GM19099 (cell line): ENCODE measurements at regions not wholly inside any gene's neighbourhood (a gene's known extent, or its start where the extent isn't known, plus 50 kb on each side); places are given as distances from the start of the nearest gene placed in this dataset.

ENCODE experiments used
- POLR2A ChIP-seq: IDR thresholded peaks from 3 replicates; pipeline ENCODE4 v1.6.1; 2011; ENCODE audit warnings: low read depth; ENCODE audit not compliant: insufficient read length; ENCODE audit errors: extremely low read depth

DNA sequence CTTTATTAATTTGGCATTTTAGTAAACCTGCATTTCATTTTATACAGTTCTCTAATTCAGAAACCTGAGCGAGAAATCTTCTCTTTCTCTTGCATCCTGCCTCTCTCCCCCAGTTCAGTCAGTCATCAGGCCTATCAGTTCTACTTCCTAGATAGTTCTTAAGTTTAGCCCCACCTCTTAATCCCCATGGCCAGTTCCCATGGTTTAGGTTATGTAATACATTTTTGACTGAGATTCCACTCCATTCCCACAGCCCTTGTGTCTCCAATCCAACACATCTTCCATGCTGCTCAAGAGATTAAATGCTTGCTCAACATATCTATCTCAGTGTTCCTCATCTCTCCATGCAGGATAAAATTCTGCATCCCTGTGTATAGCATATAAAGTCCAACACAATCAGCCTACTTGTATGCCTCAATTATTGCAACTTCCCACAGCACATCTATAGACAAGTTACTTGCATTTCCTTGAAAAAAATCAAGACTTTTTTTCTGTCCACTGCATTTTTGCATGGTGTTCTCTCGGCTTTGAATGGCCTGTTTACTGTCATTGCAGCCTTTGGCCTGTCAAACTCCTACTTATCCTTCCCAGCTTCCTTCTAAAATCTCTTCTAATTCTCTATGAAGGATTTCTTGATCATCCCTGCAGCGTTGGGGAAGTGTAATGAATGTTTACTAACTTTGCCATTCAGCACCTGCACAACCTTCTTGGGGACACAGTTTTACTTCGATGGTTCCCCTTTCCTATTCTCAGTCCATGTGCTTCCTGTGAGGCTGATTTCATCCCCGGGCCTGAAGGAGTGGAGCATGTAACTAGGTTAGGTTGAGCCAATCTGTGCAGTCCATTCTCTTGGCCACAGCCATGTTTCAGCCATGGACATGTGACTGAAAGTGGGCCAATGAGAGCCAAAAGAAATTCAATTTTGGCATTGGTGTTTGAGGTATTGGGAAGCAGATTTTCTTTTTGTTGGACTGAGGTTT is 80.8 kb downstream of the DACT1 start:
- no peak for TF ChIP-seq POLR2A

DNA sequence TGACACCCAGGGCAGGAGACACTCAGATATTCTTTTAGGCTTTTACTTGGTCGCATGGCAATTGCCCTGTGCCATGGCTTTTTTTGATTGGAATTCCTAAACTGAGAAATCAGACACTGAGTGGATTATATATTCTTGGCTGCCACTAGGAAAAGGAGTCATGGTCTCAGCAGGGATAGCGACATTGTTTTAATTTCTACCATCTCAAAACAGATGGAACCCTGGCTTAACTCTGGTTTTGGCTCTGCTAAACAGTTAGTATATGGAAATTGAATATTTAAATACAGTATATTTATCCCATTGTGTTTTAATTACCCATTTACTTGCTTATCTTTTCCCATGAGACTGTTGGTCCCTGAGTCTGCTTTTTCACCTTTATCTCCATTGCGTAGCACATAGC is 84.0 kb downstream of the DACT1 start:
- no peak for TF ChIP-seq POLR2A

DNA sequence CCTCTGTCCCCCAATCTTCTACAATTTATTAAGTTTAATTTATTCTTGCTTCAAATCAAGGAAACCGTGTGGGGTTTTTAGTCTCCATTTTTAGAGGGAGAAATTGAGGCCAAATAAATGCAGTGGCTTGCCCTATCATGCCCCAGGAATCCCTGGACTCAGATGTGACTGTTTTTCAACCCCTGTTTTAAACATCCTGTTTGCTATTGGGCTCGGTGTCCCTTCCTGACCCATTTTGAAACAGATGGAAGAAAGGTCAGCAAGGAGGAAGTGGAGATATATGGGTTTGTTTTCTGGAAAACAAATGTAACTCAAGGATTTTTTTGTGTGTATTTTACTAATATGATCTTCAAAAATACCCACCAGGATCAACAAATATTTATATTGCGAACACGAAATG is 84.7 kb downstream of the DACT1 start:
- TF ChIP-seq POLR2A, result no peak

DNA sequence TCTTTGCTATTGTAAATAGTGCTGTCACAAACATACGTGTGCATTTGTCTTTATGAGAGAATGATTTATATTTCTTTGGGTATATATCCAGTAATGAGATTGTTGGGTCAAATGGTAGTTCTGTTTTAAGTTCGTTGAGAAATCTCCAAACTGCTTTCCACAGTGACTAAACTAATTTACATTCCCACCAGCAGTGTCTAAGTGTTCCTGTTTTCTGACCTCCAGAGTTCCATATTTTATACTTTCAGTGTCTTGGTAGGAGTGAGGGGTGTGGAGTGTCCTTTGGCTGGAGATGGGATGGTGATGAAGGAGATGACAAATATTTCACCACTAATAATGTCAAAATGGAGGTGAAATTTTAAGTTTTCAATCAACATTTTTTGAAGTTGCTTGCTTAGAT is 86.4 kb downstream of the DACT1 start:
- no peak for TF ChIP-seq POLR2A

DNA sequence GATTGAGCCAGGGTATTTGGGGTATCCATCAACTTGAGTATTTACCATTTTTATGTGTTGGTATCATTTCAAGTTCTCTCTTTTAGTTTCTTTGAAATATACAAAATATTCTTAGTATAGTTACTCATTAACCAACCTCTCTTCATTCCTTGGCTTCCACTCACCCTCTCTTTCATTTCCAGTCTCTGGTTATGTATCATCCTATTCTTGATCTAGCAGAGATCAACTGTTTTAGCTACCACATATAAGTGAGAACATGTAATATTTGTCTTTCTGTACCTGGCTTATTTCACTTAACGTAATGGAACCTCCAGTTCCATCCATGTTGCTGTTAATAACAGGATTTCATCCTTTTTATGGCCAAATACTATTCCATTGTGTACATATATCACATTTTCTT is 86.9 kb downstream of the DACT1 start:
- no peak for TF ChIP-seq POLR2A

DNA sequence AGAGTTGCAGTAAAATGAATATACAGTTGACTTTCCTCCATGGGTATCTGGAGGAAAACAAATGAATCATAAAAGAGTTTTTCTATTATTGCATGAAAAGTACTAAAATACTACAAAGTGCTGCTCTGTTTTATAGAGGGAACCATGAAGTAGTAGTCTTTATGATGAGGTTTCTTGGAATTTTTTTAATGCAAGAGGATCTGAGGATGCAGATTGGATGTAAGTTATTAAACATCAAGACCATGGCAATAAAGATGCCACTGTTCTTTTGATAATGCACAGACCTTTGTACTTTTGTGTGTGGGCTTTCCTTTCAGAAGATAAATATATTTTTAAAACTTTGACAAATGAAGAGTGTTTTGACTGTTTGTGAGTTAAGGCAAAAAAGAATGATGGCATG is 87.5 kb downstream of the DACT1 start:
- TF ChIP-seq POLR2A, result no peak

DNA sequence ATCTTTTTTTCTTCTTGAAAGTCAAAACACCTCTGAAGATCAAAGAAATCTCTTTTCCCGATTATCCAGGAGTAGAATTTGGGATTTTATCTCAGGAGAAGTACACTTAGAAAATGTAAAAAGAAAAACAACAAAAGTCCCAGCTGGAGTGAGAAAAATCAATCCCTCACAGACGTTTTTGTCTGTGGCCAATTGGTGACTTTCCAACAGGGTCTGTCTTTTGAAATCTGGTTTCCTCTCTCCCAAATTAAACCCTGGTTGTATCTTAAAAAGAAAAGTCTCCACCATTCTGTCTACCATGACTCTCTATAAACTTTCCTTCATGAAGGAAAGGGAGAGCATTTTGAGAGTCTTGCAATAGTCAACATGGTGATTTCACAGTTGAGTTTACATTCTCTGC is 88.1 kb downstream of the DACT1 start:
- TF ChIP-seq POLR2A, result no peak

DNA sequence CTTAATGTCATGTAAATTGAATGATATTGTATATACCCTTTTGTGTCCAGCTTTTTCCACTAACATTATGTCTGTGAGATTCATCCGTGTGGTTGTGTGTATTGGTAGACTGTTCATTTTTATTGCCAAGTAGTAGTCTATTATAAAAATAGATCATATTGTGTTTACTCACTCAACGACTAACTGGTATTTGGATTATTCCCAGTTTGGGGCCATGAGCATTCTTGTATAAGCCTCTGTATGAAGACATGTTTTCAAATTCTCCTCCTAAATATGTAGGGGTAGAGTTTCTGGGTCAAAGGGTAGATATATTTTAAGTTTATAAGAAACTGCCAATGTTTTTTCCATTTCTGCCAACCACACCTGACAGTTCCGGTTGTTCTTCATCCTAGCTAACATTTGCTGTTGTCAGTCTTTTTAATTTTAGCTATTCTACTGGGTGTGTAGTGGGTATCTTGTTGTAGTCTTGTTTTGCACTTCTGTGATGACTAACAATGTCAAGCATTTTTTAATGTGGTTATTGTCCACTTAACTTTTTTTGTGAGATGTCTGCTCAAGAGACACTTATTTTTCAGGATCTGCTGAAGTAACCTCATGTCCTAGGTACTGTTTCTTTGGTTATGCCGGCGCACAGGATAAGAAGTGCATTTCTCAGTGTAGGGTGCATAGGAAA is 93.2 kb downstream of the DACT1 start:
- TF ChIP-seq POLR2A, result no peak

DNA sequence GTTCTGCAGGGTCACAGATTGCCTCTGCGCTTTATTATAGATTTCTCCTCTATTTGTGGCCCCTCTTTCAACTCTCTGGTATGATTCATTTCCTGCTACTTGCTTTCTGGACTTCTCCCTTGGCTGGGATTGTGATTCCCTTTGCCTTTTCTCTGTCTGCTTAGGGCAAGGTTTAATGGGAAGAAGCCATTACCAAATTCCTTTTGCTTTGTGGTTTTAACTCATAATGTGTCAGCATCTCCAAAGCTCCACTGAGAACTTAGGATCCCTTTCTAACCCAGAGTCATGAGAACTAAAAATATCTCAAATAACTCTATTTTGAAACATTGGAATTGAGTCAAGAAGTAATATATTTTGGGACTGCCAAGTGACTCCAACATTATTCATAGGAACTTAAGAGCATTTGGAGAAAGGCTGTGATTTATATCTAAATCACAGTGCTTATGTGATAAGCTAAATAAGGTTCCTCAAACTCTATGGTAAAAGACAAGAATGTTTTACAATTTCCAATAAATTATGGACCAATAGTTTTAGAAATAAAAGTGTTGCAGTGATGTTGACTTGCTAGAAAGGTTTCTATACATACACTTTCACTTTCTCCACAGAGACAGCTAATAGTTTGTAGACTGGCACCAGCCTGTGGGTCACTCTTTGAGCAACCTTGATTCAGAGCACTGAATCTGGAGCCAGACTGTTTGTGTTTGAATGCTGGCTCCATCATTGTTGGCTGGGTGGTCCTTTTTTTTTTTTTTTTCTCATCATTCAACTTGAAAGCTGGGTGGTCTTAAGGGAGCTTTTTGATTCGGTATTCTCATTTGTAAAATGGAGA is 93.9 kb downstream of the DACT1 start:
- TF ChIP-seq POLR2A, result no peak

DNA sequence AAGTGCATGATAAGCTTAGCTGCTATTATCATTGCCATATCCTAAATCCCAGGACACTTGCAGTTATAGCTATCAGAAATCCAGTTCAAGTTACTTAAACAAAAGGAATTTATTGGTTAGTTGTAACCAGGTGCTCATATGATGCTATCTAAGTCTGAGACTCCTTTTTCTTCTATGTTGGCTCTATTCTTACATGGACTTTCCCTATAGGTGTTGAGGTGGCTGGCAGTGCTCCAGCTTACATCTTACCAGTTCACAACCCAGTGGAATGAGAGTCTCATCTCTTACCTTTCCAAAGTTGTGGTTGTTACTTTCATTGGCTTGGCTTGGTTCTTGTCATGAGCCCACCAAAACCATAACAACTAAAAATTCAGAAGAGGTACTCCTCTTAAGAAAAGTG is 94.6 kb downstream of the DACT1 start:
- no peak for TF ChIP-seq POLR2A

DNA sequence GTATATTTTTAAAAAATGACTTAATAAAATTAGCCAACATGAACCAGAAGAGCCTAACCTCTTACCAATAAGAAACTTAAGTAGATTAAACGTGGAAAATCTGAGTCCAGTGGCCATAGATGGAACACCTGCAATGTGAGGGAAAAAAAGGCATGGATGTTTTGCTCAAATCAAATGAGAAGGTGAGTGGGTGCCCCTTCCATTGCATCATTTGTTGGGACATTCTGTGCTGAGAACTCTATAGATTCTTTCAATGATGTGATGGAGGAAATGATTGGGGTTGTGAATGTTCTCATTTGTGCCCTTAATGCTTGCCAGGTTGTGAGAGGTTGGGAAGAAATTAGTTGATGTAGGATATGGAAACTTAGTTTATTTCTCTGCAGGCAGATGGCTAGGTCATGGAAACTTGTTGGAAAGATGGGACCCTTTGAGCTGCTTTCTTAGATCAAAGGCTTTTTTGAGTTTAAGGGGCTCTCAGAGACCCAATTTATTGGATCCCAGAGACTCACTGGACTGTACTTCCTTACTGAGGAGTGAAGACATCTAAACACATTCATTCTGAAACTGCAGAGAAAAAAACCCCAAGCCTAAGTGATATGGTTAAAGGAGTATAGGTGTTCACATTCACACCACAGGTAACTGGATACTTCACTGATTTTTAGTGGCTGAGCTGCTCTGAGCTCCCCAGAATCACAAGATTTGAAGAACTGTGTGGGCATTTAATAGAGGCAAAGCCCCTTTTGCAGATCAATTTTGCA is 95.9 kb downstream of the DACT1 start:
- TF ChIP-seq POLR2A, result no peak

DNA sequence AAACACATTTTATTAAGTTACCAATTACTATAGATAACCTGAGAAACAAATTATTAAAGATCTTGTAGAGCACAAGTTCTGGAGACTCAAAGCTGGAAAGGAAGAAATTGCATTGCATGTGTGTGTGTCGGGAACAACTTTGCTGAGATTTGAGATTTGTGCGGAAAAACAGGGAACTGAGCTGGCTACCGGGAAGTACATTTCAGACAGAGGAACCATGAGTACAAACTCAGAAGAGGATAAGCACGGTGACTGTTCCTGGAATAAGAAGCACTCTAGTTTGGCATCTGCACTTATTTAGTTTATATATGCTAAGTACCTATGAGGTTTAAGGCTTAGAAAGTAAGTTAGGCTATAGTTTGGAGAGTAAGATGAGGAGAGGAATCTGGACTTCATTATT is 97.8 kb downstream of the DACT1 start:
- no peak for TF ChIP-seq POLR2A

DNA sequence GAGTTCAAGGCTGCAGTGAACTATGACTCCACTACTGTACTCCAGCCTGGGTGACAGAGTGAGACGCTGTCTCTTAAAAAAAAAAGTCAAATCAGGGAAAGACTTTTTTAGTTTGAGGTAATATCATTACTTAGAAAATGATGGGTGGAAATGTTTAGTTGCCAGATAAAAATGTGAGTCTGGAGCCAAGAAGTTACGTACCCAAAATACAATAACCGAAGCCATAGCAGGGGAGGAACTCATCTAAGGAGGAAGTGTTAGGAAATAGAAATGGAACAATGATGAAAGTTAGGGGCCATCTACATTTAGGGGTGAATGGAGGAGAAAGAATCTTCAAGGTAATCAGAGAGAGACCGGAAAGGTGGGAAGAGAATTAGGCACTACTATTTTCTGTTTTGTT is 98.8 kb downstream of the DACT1 start:
- TF ChIP-seq POLR2A, result no peak

DNA sequence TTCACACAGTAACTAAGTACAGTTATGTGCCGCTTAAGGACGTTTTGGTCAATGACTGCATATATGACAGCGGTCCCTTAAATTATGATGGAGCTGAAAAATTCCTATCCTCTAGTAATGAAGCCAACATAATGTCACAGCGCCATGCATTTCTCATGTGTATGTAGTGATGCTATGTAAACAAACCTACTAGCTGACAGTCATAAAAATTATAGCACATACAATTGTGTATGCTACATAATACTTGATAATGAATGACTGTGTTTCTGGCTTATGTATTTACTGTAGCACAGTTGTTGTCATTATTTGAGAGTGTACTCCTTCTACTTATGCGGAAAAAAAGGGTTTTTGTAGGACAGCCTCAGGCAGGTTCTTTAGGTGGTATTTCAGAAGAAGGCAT is 99.7 kb downstream of the DACT1 start:
- TF ChIP-seq POLR2A, result no peak
